CD4-positive, alpha-beta T cell (primary cell): ENCODE measurements at regions not wholly inside any gene's neighbourhood (a gene's known extent, or its start where the extent isn't known, plus 50 kb on each side); places are given as distances from the start of the nearest gene placed in this dataset.

ENCODE experiments used
- ATAC-seq: fragments of 200-7000 bp; cut with Tn5 transposase; one replicate; pipeline ENCODE4 v1.10.0; 2022; ENCODE audit warnings: mild to moderate bottlenecking; ENCODE audit not compliant: poor library complexity
- CTCF ChIA-PET: fragments of 350-600 bp; sonication (Branson Sonifier 250); formaldehyde crosslinking; loops from one replicate; lab custom pipeline; 2021; ENCODE audit warnings: antibody characterized with exemption, inconsistent platforms; lab: Charles Lee
- POLR2A ChIA-PET: fragments of 350-600 bp; sonication (Branson Sonifier 250); formaldehyde crosslinking; loops from one replicate; lab custom pipeline; 2021; ENCODE audit warnings: antibody characterized with exemption, inconsistent platforms; lab: Charles Lee
- DNase-seq, 14 experiments: peaks; one replicate each; pipeline ENCODE4 v3.0.0-alpha.2; 2013 to 2020; ENCODE audit warnings: mixed read lengths in 2 of 14
- H3K27ac ChIP-seq, 2 donors: one replicate each; pipeline versions ENCODE4 v1.5.1 to v1.7.0; 2013; ENCODE audit warnings: low read length in 2 of 2, low read depth in 1 of 2, mild to moderate bottlenecking in 1 of 2
- H3K27me3 ChIP-seq, 2 experiments: 1 replicate in 1 of 2; 2 replicates in 1 of 2; pipeline versions ENCODE4 v1.6.1 to v1.7.0; 2013; ENCODE audit warnings: low read length in 2 of 2, control low read depth in 1 of 2, mild to moderate bottlenecking in 1 of 2, moderate library complexity in 1 of 2; ENCODE audit not compliant: insufficient read depth in 2 of 2, control insufficient read depth in 1 of 2
- H3K36me3 ChIP-seq: one replicate; pipeline ENCODE4 v1.6.1; 2013; ENCODE audit warnings: low read length, control low read depth; ENCODE audit not compliant: insufficient read depth
- H3K4me1 ChIP-seq: one replicate; pipeline ENCODE4 v1.6.1; 2013; ENCODE audit warnings: low read length, control low read depth; ENCODE audit not compliant: insufficient read depth
- H3K4me3 ChIP-seq: one replicate; pipeline ENCODE4 v1.5.1; 2013; ENCODE audit warnings: mild to moderate bottlenecking, low read length, moderate library complexity
- H3K9me3 ChIP-seq, 2 experiments: 1 replicate in 1 of 2; 2 replicates in 1 of 2; pipeline versions ENCODE4 v1.6.1 to v1.7.0; 2013; ENCODE audit warnings: low read length in 2 of 2, mild to moderate bottlenecking in 2 of 2, control low read depth in 1 of 2, moderate library complexity in 1 of 2; ENCODE audit not compliant: control insufficient read depth in 1 of 2, insufficient read depth in 1 of 2
- H3K27ac Mint-ChIP-seq: one replicate; pipeline ENCODE4 v1.8.0; 2020; ENCODE audit warnings: mixed read lengths
- H3K27me3 Mint-ChIP-seq: one replicate; pipeline ENCODE4 v1.8.0; 2021; ENCODE audit warnings: mixed read lengths
- H3K36me3 Mint-ChIP-seq: one replicate; pipeline ENCODE4 v1.8.0; 2021; ENCODE audit warnings: low read depth, mixed read lengths
- H3K4me1 Mint-ChIP-seq: one replicate; pipeline ENCODE4 v1.8.0; 2021; ENCODE audit warnings: low read depth, mixed read lengths
- H3K4me3 Mint-ChIP-seq: one replicate; pipeline ENCODE4 v1.8.0; 2020; ENCODE audit warnings: mild to moderate bottlenecking, mixed read lengths
- H3K9me3 Mint-ChIP-seq: one replicate; pipeline ENCODE4 v1.8.0; 2020; ENCODE audit warnings: mixed read lengths
- intact Hi-C, 2 experiments: fragments of 100-400 bp; cut with DNase I in 1 of 2; cut with micrococcal nuclease in 1 of 2; formaldehyde crosslinking; loops; one replicate each; pipeline versions ENCODE4 v1.15.1 to v1.9.0; 2023 to 2025; cut with DNase I, micrococcal nuclease
- TF ChIP-seq, protein P1 (sequence below): fragments of 200-600 bp; IDR thresholded peaks from one replicate; pipeline ENCODE4 v1.8.0; 2022; ENCODE audit warnings: antibody characterized with exemption, mild to moderate bottlenecking

DNA sequence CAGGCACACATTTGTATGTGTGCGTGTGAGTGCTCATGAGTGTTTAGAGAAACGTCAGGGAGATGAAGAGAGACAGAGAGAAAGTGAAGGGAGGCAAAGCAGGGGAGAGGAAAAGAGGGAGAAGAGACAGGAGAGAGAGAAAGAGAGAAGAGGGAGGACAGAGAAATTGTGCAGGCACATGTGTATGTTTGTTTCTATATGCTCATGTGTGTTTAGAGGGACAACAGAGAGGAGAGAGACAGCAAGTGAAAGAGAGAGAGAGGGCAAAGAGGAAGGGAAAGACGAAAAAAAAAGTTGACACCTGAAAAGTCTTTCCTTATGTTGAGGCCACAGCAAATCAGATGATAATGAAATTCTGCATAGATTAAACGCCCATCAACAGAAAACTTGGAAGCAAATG is 541.1 kb downstream of the TNS1 start:
- Histone ChIP-seq H3K4me1 (no peaks in the 10 kb centered on the region), H3K9me3 (no peaks in the 10 kb centered on the region), H3K4me3 (no peak overlapping the region), H3K27me3 (no peaks in the 10 kb centered on the region), H3K27ac (no peak overlapping the region), H3K36me3 (no peaks in the 10 kb centered on the region)
- intact Hi-C loops: no loop called here
- ATAC-seq (no peak), DNase-seq (no peak)
- Mint-ChIP-seq H3K27ac (no peak overlapping the region), H3K36me3 (no peaks in the 10 kb centered on the region), H3K27me3 (no peaks in the 10 kb centered on the region), H3K4me1 (no peaks in the 10 kb centered on the region), H3K9me3 (peaks cover 2% of the 10 kb centered on the region), H3K4me3 (no peak overlapping the region)
- TF ChIP-seq, protein P1, sequence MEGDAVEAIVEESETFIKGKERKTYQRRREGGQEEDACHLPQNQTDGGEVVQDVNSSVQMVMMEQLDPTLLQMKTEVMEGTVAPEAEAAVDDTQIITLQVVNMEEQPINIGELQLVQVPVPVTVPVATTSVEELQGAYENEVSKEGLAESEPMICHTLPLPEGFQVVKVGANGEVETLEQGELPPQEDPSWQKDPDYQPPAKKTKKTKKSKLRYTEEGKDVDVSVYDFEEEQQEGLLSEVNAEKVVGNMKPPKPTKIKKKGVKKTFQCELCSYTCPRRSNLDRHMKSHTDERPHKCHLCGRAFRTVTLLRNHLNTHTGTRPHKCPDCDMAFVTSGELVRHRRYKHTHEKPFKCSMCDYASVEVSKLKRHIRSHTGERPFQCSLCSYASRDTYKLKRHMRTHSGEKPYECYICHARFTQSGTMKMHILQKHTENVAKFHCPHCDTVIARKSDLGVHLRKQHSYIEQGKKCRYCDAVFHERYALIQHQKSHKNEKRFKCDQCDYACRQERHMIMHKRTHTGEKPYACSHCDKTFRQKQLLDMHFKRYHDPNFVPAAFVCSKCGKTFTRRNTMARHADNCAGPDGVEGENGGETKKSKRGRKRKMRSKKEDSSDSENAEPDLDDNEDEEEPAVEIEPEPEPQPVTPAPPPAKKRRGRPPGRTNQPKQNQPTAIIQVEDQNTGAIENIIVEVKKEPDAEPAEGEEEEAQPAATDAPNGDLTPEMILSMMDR: no peak
- ChIA-PET POLR2A (no interaction called here), CTCF (no interaction called here)

DNA sequence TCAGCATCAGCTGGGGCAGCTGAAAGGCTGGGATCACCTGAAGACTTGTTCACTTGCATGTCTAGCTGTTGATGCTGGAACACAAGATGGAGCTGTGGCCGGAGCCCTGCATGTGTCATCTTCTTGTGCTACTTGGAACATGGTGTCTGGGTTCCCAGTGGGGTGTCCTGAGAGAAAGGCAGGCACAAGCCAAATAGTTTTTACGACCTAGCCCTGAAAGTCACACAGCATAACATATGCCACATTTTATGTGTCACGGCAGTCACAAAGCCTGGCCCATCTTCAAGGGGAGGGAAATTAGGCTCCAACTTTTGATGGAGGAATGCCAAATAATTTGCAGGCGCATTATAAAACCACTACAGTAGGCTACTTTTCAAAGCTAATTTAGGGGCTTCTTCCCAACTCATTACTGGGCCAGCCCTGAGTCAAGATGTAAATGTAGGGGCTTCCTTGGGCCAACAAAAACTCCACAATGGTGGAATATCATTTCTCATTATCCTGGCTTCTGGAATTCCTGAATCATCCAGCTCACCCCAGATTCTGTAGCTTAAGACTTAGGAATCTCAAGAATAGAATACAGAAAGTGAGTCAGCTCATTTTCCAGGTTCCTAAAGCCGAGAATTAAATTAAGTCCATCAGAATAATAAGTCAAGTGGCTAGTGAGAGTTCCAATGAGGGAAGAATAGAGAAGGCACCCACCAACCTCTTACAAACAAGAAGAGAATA is 543.0 kb downstream of the TNS1 start:
- ChIA-PET POLR2A (no interaction called here), CTCF (no interaction called here)
- Histone ChIP-seq H3K9me3 (no peaks in the 10 kb centered on the region), H3K27me3 (no peaks in the 10 kb centered on the region), H3K27ac (no peak overlapping the region), H3K36me3 (no peaks in the 10 kb centered on the region), H3K4me1 (no peaks in the 10 kb centered on the region), H3K4me3 (no peak overlapping the region)
- intact Hi-C loops: no loop called here
- H3K4me3 Mint-ChIP-seq: no peak overlapping the region
- no peaks in the 10 kb centered on the region for H3K27me3 Mint-ChIP-seq
- H3K4me1 Mint-ChIP-seq: no peaks in the 10 kb centered on the region
- TF ChIP-seq, protein P1: no peak
- DNase-seq: no peak
- peaks cover 2% of the 10 kb centered on the region for H3K9me3 Mint-ChIP-seq
- no peak overlapping the region for H3K27ac Mint-ChIP-seq
- H3K36me3 Mint-ChIP-seq: no peaks in the 10 kb centered on the region
- ATAC-seq: no peak

DNA sequence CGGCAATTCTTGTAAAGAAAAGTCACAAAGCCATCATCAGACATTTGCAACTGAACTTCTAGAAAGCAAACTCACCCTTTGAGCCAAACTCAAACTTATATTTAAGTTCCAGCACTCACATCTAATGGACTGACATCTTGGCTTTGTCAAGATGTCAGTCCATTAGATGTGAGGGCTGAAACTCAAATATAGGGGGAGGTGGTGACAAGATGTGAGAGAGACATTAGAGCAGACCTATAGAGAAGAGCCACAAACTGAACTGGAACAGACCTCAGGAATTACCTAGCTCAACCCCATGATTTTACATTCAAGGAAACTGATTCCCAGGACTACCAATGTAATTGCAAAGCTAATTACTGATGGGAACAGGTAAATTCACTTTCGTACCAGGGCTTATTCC is 543.8 kb downstream of the TNS1 start:
- Histone ChIP-seq H3K4me1 (no peaks in the 10 kb centered on the region), H3K4me3 (no peak overlapping the region), H3K36me3 (no peaks in the 10 kb centered on the region), H3K9me3 (no peaks in the 10 kb centered on the region), H3K27ac (no peak overlapping the region), H3K27me3 (no peaks in the 10 kb centered on the region)
- CTCF ChIA-PET: no interaction called here
- Mint-ChIP-seq H3K9me3 (peaks cover 2% of the 10 kb centered on the region), H3K27ac (no peak overlapping the region), H3K27me3 (no peaks in the 10 kb centered on the region), H3K36me3 (no peaks in the 10 kb centered on the region), H3K4me1 (no peaks in the 10 kb centered on the region), H3K4me3 (no peak overlapping the region)
- POLR2A ChIA-PET: no interaction called here
- ATAC-seq (no peak), DNase-seq (no peak)
- intact Hi-C loops: no loop called here
- TF ChIP-seq, protein P1: no peak
